ENCODE measurements at regions not wholly inside any gene's neighbourhood (a gene's known extent, or its start where the extent isn't known, plus 50 kb on each side); places are given as distances from the start of the nearest gene placed in this dataset.

DNA sequence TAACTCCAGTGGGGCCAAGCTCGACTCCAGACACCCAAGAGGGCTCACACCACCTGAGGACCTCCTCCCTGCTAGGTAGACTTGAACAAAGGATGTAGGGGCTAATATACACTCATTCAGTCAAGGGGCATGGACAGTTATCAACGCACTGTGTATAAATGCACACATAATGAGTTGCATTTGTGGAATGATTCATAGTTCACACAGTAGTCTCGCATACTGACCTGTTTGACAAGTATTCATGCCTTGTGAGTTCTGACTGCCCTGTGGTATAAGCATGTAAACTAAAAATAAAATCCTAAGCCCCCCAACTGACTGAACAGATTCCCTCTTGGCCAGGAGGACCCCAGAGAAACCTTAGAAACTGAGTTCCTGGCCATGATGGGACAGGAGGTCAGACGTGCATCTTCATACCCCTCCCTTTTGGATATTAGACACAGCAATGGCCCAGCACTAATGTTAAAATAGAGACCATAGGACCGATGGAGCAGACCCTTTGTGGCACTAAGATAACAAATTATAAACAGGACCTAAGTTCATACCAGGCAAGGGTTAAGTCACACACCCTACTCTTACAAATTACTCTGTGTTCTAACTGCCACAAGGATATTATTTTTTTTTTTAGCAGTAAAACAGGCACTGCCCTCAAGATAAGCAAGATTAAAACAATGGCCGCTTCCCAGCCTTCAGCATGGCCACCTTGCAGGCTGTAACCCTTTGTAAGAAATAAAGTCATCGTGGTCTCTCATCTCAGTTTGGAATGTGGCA lies 124.4 kb downstream of the TTLL2 start:
- TF ChIP-seq ZFX (IDR thresholded peaks at IDR 0.05; ENCODE audit: borderline replicate concordance), result no peak
- TF ChIP-seq, protein P1, sequence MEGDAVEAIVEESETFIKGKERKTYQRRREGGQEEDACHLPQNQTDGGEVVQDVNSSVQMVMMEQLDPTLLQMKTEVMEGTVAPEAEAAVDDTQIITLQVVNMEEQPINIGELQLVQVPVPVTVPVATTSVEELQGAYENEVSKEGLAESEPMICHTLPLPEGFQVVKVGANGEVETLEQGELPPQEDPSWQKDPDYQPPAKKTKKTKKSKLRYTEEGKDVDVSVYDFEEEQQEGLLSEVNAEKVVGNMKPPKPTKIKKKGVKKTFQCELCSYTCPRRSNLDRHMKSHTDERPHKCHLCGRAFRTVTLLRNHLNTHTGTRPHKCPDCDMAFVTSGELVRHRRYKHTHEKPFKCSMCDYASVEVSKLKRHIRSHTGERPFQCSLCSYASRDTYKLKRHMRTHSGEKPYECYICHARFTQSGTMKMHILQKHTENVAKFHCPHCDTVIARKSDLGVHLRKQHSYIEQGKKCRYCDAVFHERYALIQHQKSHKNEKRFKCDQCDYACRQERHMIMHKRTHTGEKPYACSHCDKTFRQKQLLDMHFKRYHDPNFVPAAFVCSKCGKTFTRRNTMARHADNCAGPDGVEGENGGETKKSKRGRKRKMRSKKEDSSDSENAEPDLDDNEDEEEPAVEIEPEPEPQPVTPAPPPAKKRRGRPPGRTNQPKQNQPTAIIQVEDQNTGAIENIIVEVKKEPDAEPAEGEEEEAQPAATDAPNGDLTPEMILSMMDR (IDR thresholded peaks at IDR 0.05), result no peak
- no peak overlapping the region for H3K27ac ChIP-seq

DNA sequence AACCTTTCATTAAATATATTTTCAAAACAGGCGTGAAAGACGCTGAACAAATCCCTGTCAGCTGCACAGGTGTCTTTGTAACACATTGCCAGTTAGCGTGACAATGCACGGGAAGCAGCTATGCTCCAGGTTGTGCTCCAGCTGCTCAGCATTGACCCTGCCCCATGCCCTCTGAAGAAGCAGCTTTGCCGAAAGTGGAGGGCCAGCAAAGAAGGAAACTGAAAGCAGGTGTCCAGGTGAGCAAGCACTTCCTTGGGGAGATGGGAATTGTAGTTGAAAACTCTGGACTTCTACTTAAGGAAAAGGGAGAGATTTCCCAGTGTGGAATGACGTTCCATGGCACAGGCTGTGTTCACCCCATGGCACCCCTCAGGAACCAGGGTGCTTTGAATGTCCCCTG lies 125.7 kb downstream of the TTLL2 start:
- no peak overlapping the region for H3K27ac ChIP-seq
- TF ChIP-seq, protein P1 (IDR thresholded peaks at IDR 0.05), result no peak
- no peak for TF ChIP-seq ZFX (IDR thresholded peaks at IDR 0.05; ENCODE audit: borderline replicate concordance)

GRCh38 chr6:167452338-167453081 lies 127.6 kb downstream of the TTLL2 start:
- no peak overlapping the region for H3K27ac ChIP-seq
- TF ChIP-seq, protein P1 (IDR thresholded peaks at IDR 0.05), result no peak
- TF ChIP-seq ZFX (IDR thresholded peaks at IDR 0.05; ENCODE audit: borderline replicate concordance), result no peak

DNA sequence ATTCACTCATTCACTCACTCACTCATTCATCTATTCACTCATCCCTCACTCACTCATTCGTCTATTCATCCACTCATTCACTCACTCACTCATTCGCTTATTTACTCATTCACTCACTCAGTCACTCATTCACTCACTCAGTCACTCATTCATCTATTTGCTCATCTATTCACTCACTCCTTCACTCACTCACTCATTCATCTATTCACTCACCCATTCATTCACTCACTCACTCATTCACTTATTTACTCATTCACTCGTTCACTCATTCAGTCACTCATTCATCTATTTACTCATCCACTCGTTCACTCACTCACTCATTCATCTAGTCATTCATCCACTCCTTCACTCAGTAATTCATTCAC lies 128.2 kb downstream of the TTLL2 start:
- H3K27ac ChIP-seq, result no peak overlapping the region
- no peak for TF ChIP-seq ZFX (IDR thresholded peaks at IDR 0.05; ENCODE audit: borderline replicate concordance)
- TF ChIP-seq, protein P1 (IDR thresholded peaks at IDR 0.05), result no peak

DNA sequence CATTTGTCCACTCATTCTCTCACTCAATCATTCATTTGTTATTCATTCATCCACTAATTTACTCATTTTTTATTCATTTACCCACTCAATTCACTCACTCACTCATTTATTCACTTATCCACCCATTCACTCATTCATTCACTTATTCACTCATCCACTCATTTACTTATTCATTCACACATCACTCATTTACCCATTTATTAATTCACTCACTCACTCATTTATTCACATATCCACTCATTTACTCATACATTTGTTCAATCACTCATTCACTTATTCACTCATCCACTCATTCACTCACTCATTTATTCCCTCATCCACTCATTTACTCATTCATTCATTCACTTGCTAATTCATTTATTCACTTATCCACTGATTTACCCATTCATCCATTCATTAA lies 129.1 kb downstream of the TTLL2 start:
- TF ChIP-seq ZFX (IDR thresholded peaks at IDR 0.05; ENCODE audit: borderline replicate concordance), result no peak
- TF ChIP-seq, protein P1 (IDR thresholded peaks at IDR 0.05), result no peak
- no peak overlapping the region for H3K27ac ChIP-seq

DNA sequence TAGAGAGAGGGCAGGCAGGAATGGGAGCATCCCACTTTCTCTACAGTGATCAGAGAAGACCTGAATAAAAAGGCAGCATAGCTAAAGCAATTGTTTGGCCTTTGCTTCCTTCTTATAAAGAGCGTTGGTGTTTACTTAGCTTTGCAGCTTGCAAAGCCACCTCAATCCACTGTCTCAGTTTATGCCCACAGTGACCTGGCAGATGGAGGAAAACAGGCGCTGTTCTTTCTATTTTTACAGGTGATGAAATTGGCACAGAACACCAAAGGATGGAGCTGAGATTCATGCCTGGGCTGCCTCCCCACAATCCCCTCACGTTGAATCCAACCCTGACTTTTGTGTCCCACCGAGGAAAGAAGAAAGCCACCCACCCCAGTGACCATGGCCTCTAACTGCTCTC lies 130.5 kb downstream of the TTLL2 start:
- TF ChIP-seq, protein P1 (IDR thresholded peaks at IDR 0.05), result no peak
- TF ChIP-seq ZFX (IDR thresholded peaks at IDR 0.05; ENCODE audit: borderline replicate concordance), result no peak
- H3K27ac ChIP-seq, result no peak overlapping the region
